Transverse colon (tissue), 4 donors: ENCODE measurements at regions not wholly inside any gene's neighbourhood (a gene's known extent, or its start where the extent isn't known, plus 50 kb on each side); places are given as distances from the start of the nearest gene placed in this dataset.

Experiments
- CTCF ChIP-seq, 5 experiments: fragments of 200-600 bp in 3 of 5; fragments of 450-650 bp in 2 of 5; sonication (generic) in 3 of 5; IDR thresholded peaks; 1 replicate in 2 of 5; 2 replicates in 3 of 5; pipeline ENCODE4 v1.5.1; 2016 to 2017; ENCODE audit warnings: antibody characterized with exemption in 5 of 5, inconsistent platforms in 3 of 5, mild to moderate bottlenecking in 2 of 5, moderate library complexity in 1 of 5
- EP300 ChIP-seq: sonication (generic); formaldehyde crosslinking; IDR thresholded peaks from one replicate; pipeline ENCODE4 v1.6.1; 2017; ENCODE audit warnings: antibody characterized with exemption, low read depth
- POLR2AphosphoS5 ChIP-seq, 3 donors: sonication (generic); formaldehyde crosslinking; IDR thresholded peaks; one replicate each; pipeline ENCODE4 v1.6.1; 2016; ENCODE audit warnings: antibody characterized with exemption in 3 of 3

- TF ChIP-seq CTCF (IDR thresholded peaks at IDR 0.05): no peak
- TF ChIP-seq POLR2AphosphoS5 (IDR thresholded peaks at IDR 0.05): no peak
- no peak for TF ChIP-seq EP300
Observed at GRCh38 chr5:123756318-123756665, 244.3 kb downstream of the CSNK1G3 start.
